ENCODE measurements at regions not wholly inside any gene's neighbourhood (a gene's known extent, or its start where the extent isn't known, plus 50 kb on each side); places are given as distances from the start of the nearest gene placed in this dataset.
"Not testable (repeated sequence)": the region's sequence is repeated elsewhere in the genome, so short reads cannot be mapped to it uniquely, and the experiment has no call there.

- DNase-seq = not testable (repeated sequence)
Observed at GRCh38 chr7:76723928-76724327, 96.8 kb upstream of the POMZP3 start.

DNA sequence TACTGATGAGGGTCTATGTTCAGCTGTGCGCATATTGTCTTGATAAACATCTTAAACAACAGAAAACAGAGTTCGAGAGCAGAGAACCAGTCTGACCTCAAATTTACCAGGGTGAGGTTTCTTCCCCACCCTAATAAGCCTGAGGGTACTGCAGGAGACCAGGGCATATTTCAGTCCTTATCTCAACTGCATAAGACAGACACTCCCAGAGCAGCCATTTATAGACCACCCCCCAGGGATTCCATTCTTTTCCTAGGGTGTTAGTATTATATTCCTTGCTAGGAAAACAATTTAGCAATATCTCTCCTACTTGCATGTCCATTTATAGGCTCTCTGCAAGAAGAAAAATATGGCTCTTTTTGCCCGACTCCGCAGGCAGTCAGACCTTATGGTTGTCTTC lies 89.5 kb upstream of the POMZP3 start:
- DNase-seq = not testable (repeated sequence)

- not testable (repeated sequence) for DNase-seq
Observed at GRCh38 chr7:76712926-76713325, 85.8 kb upstream of the POMZP3 start.

GRCh38 chr7:76711648-76712047 lies 84.6 kb upstream of the POMZP3 start:
- not testable (repeated sequence) for DNase-seq

GRCh38 chr7:76709703-76710102 lies 82.6 kb upstream of the POMZP3 start:
- DNase-seq = not testable (repeated sequence)

GRCh38 chr7:76708446-76708845 lies 81.4 kb upstream of the POMZP3 start:
- not testable (repeated sequence) for DNase-seq

DNA sequence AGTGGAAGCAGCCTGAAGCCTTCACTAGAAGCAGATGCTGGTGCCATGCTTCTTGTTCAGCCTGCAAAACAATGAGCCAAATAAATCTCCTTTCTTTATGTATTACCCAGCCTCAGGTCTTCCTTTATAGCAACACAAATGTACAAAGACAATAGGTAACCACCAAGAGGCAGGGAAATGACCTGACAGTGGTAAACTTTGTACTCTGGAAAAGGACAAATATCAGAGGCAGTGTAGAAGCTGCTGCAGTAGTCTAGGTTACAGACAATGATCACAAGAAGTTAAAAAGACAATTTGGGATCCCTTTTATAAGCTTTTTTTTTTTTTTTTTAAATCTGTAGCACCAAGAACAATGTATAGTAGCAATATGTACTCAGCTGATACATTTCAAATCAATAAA lies 76.7 kb upstream of the POMZP3 start:
- not testable (repeated sequence) for DNase-seq

- not testable (repeated sequence) for DNase-seq
Observed at GRCh38 chr7:76686277-76686676, 59.2 kb upstream of the POMZP3 start.

- not testable (repeated sequence) for DNase-seq
Observed at GRCh38 chr7:76684737-76685136, 57.7 kb upstream of the POMZP3 start.

DNA sequence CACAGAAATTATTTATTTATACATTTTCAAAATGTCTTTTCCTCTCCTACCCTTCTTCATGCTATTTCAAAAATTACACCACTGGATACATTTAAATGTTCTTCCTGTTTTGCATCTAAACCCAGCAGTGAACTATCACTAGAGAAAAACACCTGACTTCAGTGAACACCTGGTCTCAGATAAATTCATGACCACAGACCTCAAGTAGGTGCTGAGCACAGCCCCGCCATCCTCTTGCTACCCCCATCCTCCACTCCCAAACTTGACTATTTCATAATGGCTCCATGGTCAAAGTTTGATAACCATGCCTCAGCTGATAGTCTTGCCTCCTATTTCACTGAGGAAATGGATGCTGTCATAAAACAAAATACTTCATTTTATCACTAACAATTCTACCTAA lies 56.6 kb upstream of the POMZP3 start:
- DNase-seq = not testable (repeated sequence)

- DNase-seq = peak in 1 of 2 donors; percentile 1
Observed at GRCh38 chr7:76681810-76682209, 54.7 kb upstream of the POMZP3 start.

- DNase-seq = not testable (repeated sequence)
Observed at GRCh38 chr7:76679174-76679573, 52.1 kb upstream of the POMZP3 start.

DNA sequence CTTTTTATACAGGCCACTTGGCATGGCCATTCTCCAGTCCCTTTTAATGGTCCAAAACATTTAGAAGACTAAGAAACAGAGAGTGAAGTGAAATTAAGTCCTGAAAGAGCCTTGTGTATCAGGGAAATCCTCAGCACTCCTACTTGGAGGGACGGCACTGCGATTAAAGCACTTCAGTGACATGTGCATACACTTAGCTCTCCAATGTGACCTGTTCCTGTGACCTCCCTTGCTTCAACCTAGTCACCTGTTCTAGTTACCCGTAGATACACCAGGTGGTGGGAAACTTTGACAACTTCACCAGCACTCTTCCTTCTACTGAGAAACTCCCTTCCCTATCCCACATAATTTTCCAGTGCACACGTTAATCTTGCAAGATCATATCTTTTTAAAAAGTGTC lies 51.4 kb upstream of the POMZP3 start:
- not testable (repeated sequence) for DNase-seq

DNA sequence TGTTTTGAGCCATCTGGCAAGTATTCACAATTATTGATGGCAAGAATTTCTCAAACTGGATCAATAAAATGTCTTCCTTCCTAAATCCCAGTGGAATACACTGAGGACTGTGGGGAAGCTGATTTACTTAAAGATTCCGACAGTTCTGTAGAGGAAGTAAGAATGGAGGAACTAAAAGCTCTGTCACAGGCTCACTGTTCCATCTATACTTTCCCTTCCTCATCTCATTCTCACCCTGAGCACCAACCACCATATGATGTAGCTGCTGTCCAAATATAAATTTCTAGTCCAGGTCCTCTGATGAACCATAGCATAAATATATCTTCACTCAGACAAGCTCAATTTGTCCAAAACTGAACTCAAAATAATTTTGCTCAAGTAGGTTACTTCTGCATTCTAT lies 49.8 kb upstream of the POMZP3 start:
- not testable (repeated sequence) for DNase-seq
